DMS114 treated with DMSO at 0.1 percent for 48 hours (cell line): ENCODE measurements at regions not wholly inside any gene's neighbourhood (a gene's known extent, or its start where the extent isn't known, plus 50 kb on each side); places are given as distances from the start of the nearest gene placed in this dataset.

Experiments
- DNase-seq: peaks from one replicate; lab custom pipeline; 2025; ENCODE audit not compliant: unreplicated experiment; lab: John Stamatoyannopoulos, UW

DNA sequence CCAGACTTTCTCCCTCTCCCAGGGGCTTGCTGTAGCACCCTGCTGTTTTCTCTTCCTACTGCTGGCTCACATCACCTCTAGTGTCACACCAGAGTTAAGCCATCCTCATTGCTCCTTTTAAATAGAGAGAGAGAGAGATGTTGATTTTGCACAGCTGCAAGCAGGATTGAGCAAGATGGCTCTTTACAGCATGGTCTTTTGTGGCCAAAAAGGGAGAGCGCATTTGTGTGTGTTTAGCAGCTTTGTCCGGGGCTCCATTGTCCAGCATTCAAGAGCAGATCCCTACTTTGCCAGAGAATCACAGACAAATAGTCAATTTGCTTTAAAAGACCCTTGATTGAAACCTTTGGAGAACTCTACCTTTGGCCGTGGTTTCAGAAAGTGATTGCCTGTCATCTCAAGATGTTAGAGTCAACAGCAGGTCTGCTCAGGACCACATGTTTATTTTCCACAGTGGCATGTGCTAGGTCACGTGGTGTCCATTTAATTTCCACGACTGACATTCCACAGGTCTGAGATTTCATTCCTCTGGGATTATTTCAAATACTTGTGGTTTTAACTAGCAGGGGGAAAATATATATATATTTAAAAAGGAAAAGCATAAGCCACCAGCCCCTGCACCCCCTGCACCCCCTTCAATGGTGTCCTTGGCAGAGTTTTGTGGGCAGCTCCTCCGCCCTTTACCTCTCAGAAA is 359.9 kb upstream of the SLC14A2 start:
- no peak for DNase-seq

DNA sequence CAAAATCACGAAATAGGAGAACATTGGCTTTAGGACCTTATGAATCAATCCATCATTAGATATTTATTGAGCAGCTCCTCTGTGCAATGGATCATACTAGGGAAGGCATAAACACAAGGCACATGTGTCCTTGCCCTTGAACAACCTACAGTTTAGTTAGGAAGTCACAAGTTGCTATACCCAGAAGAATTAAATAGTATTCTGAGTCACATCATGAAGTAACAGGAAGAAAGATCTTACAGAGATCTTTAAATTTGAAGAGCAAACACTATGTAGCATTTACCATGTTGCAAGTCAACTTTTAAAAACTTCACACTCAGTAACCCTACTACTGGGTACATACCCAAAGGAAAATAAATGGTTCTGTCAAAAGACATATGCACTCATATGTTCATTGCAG is 355.2 kb upstream of the SLC14A2 start:
- DNase-seq = no peak

DNA sequence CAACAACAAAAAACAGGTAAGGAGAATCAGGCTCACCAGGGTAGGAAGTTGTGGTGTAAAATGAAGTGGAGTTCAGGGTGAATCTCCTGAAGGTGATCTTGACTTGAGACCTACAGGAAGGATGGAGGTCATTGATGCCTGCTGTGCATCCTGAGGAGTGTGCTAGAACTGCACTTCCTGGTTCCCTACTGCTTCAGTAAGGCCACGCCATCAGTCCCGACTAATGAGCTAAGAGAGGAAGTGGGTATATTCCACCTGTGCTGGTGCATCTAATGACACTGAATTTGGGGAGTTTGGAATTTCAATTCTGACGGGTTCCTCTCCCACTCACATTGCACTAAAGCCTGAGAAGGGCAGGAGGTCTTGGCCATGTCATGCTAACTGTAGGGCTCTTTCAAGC is 349.3 kb upstream of the SLC14A2 start:
- no peak for DNase-seq

DNA sequence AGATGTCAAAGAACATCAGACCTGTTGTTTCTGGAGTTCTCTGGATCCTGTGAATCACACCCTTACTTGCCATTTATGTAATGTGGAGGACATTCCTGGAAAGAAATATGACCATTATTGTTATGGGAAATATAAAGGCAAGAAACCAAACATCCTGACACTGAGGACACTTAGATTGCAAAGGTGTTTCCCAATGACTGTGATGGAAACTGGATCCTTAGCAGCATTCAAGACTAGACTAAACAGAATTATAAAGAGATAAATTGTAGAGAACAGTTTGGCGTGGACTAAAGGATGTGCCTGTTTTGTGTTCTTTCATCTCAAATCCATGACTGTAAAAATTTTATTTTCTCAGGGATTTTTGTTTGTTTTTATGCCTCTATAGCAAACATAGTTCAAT is 347.7 kb upstream of the SLC14A2 start:
- DNase-seq = no peak

DNA sequence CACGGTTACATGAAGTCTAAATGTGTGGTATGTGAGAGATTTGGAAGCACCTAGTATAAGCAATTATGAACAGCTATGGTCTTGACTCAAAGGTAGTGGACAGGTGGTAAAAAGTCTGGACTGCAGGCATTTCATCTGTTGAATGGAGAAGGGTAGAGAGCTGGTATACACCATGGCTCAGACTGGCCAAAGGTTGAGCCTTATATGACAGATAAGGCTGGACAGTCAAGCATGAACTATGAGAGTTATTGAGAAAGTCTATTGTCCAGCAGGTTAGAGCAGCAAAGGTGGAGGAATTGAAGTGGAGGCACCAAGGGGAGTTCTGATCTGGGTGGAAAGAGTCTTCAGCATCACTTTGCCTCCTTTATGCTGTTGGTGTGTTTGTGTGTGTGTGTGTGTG is 346.7 kb upstream of the SLC14A2 start:
- no peak for DNase-seq

DNA sequence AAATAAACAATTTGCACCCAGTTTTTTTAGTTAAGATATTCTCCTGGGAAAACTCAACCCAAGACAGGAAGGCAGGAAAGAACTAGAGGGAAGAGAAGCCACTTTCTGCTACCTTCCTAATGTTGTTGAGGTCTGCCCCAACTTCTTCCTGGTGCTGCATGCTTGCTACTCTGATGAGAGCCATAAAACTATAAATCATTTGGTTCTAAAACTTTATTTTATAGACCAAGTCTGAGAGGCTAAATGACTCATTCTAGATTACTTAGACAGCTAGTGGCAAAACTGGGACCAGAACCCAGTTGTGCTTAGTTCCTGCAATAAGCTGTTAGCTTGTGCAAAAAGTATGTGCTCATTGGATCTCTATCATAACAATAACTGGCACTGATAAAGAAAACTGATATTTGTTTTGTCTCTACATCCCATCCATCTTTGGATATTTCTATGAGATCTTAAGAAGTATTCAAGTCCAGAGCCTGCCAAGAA is 344.9 kb upstream of the SLC14A2 start:
- DNase-seq = no peak

DNA sequence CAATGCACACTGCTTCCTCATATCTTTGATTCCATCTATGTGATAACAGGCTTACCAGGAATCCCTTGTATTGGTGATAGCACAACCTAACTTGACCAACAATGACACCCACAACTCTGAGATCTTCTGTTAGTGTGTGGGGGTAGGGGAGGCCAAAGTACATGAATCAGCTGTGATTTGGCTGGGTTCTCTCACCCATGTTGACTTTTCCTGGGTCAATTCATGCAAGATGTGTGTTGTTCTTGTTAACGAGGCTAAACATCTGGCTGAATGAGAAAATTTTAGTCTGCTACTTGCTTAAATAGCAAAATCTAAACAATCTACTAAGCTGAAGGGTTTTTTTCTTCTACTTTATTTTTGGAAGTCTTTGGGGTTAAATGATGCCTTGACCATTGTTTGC is 341.2 kb upstream of the SLC14A2 start:
- DNase-seq = no peak

DNA sequence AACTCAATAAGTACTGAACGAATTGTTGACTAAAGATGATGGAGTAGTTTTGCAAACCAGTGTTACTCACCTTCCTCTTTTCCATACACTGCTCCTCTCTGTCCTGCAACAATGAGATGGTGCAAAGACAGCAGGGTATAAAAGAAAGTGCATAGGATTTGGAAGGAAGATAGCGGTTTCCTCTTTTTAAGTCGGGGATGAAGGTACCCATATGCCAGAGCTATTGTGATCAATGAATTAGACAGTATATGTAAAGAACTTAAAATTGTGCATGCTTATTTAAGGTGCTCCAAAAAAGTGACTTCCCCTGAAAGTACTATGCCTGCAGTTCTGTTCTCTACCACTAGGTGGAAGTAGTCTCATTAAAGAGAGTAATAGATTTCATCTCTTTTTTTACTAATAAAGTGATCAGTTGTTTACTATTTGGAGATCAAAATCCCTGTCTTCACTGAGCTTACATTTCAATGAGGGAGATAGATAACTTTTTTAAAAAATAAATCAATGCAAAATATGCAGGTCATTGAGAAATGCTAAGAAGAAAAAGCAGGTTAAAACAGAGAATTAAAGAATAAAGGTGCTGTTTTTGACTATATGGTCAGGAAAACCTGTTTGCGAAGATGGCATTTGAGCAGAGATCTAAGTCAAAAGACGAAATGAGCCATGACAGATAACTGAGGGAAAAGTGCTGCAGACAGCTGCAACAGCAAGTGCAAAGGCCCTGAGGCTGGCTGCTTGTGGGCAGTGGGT is 339.7 kb upstream of the SLC14A2 start:
- DNase-seq = peak; percentile 7

DNA sequence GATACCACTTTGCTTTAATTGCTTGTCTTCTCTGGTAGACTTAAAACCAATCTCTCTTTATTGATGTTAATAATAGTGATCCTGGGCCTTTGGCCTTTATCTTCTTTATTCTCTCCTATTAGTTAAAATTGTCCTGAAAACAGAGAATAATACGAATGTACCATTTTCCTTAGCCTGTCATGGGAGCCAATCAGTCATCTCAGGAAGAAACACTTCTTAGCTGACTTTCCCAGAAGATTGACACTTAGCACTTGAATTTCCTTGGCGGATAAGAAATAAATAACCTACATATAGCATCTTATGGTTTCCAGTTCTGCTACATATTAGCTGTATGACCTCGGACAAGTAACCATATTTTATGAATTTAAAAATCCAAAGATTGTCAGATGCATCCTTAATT is 338.4 kb upstream of the SLC14A2 start:
- DNase-seq = no peak

DNA sequence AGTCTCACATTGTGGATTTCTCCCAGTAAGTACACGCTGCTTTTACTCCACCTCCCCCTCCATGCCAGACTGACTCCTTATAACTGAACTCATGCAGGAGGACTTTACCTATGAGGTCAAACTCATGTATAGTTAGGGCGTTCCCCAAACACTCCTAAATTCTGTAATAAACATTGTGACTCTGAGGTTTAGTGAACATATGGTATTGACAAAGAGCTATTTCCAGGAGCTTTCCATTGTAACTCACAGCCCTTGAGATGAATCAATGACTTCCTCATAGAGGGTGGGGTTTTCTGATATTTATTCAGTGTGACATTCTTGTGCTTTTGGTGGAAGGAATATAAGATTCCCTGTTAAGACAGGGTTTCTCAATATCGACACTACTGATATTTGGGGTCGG is 337.4 kb upstream of the SLC14A2 start:
- no peak for DNase-seq

DNA sequence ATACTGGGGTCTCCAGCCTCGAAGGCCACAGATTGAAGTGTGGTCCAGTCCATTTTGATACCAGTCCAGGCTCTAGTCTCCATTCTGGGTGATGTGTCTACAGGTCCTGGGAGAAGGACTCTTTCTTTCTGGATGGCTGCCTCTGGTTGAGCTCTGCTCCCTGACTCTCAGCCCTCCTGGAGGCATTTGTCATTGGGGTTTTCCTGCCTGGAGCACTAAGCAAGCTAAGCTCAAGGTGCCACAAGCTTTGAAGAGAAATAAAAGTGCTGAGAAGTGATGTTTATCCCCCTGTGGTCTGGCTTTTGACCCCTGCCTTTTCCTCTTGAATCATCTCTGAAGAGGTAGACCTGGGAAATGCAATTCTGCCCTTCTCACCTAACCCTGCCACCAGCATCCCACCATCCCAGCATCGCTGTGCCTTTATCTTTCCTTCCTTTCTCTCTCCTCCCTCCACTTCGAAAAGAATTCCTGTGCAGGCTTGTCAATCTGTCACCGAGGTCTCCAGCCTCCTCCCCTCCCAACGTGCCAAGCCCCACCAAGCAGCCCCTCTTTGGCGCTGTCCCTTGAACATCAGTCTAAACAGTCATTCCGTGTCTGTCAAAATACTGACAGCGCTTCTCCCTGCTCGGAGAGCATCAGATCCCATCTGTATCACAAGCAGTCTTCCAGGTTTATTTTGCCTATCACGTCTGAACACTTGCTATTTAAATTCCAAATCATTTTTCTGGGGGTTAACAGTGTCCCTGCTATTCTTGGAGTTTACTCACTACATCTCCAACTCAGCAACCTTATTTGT is 334.6 kb upstream of the SLC14A2 start:
- DNase-seq = no peak

DNA sequence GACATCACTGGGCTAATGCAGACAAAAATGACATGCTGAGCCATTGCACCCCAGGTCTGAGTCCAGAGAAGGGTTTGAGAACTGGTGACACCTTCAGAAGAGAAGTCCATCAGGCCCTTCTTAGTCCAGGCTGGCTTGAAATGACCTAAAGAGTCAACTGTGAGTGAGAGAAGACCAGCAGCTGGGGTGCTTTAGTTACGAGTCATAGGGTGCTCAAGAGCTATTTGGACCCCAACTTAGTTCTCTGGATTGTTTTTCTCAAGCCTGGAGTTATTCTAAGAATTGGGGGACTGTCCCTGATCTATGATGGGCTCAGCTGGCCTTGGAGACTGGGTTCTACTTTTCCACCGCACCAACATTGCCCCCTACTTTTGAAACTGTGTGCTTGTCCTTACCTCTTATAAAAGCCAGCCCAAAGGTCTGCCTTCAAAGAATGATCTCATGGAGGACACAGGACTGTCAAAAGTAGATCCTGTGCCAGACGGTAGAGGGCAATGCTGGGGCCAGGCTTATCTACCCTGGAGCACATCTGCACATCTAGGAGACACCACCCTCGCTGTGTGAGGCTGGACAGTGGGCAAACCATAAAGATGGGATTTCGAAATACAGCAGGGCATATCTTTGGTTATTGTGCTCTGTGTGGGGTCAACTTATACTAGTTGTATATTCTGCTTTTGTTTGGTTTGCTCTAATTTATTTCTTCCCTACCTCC is 333.0 kb upstream of the SLC14A2 start:
- DNase-seq = no peak

DNA sequence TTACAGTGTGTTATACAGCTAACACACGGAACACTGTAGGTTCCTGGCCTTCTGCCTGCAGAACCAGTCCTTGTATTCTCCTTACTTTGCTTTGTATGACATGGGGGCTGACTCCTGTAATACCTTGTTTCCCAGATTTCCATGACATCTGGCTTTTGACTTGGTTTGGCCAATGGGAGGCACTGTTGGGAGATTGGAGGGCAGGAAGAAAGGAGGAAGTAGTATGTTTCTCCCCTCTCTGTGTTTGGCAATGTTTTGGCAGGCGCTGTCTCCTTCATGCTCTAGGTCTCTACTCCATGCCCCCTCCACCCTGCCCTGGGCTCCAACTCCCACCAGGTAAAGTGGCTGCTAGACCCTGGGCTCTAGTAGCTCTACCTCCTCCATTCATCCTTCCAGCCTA is 331.1 kb upstream of the SLC14A2 start:
- no peak for DNase-seq

DNA sequence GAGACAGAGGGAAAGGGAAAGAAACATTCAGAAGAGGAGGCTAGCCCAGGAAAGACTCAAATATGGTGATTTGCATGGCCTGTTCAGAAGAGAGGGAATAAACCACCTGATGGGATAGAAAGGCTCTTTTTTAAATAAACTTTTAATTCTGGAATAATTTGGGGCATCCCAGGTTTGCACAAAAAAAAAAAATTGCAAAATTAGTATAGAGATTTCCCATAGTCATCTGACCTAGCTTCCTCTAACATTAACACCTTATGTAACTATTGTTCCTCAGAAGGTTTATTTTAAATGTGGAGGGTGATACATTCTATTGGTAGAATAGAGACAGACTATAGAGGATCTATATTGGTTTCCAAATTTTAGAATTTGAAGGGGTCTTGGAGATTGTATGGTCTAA is 330.4 kb upstream of the SLC14A2 start:
- DNase-seq = no peak

DNA sequence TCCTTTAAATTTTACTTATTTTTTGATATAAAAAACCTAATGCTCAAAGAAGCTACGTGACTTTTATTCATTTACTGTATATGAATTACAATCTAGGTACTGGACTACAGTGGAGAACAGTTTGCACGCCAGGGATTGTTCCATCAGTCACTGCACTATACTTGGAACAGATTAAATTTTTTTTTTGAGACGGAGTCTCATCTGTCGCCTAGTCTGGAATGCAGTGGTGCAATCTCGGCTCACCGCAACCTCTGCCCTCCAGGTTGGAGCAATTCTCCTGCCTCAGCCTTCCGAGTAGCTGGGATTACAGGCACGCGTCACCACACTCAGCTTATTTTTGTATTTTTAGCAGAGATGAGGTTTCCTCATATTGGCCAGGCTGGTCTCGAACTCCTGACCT is 330.0 kb upstream of the SLC14A2 start:
- DNase-seq = no peak

DNA sequence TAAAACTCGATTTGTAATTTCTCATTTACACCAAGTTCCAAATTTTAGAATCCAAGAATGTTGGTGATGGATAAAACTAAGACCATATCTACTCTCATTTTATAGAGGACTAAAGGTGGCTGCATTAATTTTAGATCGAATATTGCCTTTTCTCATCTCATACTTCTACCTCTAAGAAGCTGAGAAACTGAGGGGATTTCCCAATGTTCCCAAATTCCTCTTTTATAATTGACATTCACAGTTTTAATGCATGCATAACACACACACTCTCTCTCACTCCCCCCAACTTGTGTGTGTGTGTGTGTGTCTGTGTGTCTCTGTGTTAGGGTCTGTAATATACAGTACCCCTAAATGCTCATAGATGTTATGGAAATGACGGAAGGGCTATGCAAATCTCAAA is 328.8 kb upstream of the SLC14A2 start:
- DNase-seq = no peak

DNA sequence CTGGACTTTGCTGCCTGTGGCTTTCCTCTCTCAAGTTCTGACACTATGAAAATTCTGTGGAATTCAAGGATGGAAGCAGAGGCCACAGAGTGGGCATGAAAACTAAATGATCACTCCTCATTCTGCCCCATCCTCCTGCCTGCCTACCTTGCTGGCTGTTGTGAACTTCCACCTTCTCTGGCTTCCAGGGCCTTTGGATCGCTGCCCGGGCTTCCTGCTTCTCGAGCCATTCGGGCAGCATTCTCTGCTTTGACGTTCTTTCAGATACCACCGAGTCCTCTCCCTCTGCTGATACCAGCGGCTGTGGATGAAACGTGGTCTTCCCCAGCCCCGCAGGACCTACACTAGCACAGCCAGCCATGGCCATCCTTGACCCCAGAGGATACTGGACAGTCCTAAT is 327.7 kb upstream of the SLC14A2 start:
- DNase-seq = no peak

DNA sequence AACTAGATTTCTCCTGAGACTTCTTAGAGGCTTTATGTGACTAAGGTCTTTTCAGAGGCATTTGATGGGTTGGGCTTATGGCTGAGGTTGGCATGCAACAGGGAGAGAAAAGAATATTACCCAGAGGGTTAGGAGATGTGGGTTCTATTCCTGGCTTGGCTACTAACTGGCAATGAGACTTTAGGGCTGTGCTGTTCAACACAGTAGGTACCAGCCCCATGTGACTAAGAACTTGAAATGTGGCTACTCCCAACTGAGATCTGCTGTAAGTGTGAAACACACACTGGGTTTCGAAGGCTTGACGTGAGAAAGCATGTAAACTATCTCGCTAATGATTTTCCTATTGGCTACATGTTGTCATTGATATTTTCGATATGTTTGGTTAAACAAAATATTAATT is 324.9 kb upstream of the SLC14A2 start:
- DNase-seq = no peak

DNA sequence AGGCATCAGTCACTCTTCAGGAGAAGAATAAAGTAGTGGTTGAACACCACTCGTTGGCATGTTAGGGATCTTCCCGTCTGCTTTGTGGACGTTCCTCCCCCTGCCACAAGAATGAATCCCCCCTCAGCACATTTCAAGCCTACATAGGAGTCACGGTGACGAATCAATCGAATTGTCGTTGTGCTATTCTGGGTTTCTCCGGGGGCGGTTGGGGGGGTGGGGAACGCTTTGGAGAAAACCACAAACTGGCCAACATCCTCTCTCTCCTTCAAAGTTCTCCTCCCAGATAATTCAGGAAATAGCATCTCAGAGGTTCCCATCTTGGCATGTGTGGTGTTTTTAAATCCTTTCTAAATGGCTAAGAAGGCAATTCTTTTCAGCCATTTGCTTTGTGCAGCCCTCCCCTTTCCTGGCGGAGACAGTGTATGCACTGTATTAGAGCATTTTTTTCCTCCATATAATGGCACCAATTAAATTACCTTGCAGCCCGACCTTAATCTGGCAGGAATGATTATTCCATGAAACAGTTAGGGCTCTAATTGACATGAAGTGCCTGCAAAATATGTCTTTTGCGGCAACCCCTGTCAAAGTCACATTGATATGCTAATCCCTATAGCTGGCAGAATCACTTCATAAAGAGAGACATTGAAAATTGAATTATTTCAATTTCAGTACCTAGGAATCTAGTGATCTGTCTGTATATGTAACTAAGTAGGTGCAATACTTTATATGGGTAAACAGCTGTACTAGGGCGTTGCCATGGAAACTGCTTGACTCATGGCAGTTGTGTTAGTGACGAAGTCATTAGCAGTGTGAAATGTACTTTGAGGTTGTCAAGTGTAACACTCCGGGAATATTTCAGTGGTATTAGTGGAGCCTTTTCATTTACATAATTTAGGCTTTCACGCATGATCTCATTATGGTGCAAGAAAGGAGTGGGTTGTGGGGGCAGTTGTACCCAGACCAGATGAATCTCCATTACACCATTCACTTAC is 323.4 kb upstream of the SLC14A2 start:
- DNase-seq = no peak

DNA sequence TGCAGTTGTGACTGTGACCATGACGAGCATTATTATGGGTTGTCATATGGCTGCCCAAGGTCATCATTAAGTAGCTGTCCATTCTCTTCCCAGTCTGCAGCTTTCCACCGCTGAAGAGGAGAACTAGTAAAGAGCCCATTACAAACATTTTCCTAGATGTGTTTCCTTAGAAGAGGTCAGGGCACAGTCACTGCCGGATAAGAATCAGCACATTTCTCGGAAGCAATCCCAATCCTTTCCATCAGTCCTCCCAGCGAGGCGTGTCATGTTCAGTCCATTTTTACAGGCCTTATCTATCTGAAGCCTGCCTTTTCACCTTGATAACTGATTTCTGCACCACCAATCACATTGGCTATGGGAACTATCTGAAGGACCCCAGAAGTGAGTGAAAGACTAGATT is 319.9 kb upstream of the SLC14A2 start:
- DNase-seq = no peak
